NCI-H1092 treated with DMSO at 0.1 percent for 48 hours (cell line): ENCODE measurements at regions not wholly inside any gene's neighbourhood (a gene's known extent, or its start where the extent isn't known, plus 50 kb on each side); places are given as distances from the start of the nearest gene placed in this dataset.
"Not testable (repeated sequence)": the region's sequence is repeated elsewhere in the genome, so short reads cannot be mapped to it uniquely, and the experiment has no call there.

Source experiments
- DNase-seq: peaks from one replicate; lab custom pipeline; 2025; lab: John Stamatoyannopoulos, UW

DNA sequence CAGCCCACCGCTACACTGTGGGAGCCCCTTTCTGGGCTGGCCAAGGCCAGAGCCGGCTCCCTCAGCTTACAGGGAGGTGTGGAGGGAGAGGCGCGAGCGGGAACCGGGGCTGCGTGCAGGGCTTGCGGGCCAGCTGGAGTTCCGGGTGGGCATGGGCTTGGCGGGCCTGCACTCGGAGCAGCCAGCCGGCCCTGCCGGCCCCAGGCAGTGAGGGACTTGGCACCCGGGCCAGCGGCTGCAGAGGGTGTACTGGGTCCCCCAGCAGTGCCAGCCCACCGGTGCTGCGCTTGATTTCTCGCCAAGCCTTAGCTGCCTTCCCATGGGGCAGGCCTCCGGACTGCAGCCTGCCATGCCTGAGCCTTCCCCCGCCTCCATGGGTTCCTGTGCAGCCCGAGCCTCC lies 306.2 kb downstream of the PPP4R3C start:
- not testable (repeated sequence) for DNase-seq

DNA sequence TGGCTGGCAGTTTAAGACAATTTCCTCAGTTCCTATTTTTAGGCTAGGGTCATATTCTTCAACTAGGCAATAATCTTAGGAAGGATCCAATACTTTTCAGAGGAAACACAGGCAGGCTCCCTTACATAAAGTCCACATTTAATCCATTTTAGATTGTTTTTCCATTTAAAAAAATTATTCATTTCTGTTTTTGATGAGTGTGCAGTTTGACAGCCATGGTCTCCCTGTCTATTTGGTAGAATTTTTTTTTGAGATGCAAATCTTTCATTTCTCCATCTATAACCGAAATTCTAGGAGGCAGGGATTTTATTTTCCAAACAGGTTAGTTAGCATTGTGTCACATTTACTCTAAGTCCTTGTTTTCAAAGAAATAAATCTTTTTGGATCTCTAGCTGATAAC lies 326.8 kb downstream of the PPP4R3C start:
- no peak for DNase-seq

DNA sequence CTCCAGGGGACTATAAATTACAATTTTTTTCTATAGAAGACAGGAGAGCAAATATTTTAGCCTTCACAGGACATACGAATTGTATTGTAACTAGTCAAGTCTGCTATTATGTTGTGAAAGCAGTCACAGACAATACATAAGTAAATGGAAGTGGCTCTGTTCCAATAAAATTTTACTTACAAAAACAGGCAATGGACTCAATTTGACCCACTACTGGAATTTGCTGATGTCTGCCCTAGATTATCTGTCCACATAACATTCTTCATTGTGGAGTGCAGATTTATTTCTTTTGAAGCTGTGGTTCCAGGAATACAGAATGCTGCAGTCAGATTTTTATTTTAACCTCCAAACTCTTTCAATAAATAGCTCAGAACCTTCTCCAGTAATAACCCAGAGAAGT lies 330.3 kb downstream of the PPP4R3C start:
- DNase-seq = no peak

DNA sequence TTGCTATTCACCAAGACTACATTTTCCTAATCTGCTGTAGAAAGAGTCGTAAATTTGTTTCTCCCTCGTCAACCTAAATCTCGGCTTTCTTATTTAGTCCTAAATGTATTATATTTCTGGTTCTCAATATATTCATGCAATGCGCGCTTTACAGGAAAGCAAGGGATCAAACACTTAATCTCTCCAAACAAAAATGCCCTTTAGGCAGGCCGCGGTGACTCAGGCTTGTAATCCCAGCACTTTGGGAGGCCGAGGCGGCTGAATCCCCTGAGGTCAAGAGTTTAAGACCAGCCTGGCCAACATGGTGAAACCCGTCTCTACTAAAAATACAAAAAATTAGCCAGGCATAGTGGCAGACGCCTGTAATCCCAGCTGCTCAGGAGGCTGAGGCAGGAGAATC lies 376.0 kb downstream of the PPP4R3C start:
- not testable (repeated sequence) for DNase-seq

DNA sequence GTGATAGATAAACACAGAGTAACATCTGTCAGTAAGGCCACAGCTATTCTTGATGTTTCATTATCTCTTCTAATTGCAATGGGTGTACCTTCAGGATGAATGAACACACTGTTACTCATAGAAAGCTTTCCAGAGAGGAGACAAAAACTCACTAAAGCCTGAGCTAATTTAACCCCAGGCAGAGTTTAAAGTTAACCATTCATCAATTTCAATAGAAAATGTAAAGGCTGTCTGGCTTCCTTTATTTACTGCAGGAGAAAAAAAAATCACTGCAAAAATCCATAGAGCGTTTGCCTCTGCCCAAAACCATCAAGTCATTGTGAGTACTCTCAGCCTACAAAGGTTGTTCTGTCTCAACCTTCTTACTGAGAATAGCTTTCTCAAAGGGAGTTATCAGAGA lies 376.9 kb downstream of the PPP4R3C start:
- DNase-seq = no peak

DNA sequence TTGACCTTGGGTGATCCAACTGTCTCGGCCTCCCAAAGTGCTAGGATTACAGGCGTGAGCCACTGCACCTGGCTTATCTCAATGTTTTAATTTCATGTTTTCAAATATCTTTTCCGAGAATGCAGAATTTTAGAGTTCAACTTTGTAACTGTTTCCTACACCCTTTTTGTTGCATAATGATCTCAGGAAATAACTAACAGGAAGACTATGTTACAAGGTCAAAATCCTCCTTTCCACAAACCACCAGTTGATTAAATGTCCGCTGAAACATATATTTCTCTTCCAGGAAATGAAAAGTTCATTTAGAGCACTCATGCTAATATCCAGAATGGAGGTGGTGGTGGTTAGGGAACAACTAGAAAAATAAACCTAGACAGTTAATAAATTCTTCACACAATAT lies 377.8 kb downstream of the PPP4R3C start:
- no peak for DNase-seq

DNA sequence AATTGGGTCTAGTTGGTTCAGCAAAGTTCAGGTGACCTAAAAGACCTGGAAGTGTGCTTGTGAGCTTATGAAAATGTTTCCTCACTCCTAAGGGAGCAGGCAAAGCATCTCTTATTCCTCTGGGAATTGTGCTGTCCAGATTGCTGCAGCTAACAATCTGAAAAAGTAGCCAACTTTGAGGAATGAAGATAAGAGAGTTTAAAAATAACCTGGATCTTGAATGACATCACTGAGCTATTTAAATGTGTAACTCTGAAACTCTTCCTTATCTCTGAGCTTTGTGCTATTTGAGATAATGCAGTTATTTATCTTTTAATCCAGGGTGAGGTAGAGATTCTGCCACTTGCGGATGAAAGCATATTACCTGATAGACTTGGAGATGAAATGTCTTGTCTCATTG lies 384.8 kb downstream of the PPP4R3C start:
- no peak for DNase-seq

DNA sequence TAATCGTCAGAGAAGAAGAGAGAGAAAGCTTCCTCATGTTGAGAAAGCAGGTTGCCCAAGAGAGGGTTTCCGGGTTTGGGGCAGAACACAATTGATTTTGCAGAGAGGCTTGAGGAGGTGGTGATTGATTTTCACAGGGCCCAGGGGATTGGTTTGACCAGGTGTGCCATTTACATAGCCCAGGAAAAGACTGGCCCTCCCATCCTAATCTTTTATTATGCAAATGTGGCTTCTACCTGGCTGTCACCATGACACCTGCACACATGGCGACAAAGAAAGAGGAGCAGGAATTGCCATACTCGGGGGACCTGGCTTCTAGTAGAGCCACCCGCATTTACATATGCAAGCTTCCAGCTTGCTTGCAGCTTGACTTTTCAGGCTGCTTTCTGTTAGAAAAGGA lies 405.3 kb downstream of the PPP4R3C start:
- no peak for DNase-seq

DNA sequence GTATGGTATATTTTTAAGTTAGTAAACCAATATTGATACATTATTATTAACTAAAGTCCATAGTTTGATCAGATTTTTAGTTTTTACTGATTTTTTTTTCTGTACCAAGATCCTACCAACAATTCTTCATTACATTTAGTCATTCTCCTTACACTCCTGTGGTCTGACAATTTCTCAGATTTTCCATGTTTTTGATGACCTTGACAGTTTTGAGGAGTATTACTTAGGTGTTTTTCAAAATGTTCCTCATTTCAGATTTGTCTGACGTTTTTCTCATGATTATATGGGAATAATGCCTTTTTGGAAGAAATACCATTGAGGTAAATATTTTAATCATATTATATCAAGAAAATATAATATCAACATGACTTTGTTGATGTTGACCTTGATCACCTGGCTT lies 423.8 kb downstream of the PPP4R3C start:
- no peak for DNase-seq

DNA sequence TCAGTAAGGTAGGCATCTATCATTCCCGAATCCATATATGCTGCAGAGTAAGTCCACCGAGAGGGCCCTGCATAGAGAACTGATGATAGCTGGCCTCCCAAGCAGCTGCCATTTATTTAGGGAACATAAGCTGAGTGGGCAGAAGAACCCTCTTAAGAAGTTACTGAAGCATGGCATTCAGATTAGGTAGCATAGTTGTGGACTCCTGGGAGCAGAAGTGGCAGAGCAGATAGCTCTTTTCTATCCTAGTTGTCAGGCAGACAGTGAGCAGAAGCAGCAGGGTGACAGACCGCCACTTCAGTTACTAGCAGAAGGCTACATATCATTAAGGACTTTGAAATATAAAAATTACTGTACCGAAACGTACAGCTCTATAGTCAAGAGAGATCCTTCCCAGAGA lies 454.7 kb downstream of the PPP4R3C start:
- DNase-seq = no peak

DNA sequence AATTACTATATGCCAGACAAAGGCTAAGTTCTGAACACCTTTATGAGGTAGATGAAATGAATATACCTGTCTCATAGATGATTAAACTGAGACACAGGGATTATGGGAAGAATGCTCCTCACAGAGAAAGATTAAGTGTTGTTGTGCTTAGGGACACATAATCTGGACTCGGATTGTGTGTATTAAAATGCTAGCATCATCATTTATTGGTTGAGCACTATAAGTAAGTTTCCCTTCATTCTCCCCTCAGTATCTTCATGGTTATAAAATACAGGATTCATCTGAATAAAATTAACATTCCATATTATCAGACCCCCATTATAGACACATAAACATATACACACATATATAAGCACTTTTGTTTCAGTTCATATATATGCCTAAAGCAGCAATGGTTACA lies 463.5 kb downstream of the PPP4R3C start:
- DNase-seq = no peak

DNA sequence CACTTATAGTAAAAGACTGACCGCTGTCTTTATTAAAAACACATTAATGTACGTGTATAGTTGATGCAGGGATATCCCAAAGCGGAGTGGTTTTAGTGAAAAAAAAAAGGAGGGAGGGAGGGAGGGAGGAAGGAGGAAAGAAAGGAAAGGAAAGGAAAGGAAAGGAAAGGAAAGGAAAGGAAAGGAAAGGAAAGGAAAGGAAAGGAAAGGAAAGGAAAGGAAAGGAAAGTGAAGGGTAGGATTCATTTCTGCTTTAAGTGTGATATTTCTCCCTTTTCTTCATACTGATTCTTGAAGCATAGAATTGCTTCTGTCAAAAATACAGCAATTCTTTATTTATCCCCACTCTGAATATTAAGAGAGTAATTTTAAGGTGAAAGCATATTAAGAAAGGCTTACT lies 504.9 kb downstream of the PPP4R3C start:
- no peak for DNase-seq

DNA sequence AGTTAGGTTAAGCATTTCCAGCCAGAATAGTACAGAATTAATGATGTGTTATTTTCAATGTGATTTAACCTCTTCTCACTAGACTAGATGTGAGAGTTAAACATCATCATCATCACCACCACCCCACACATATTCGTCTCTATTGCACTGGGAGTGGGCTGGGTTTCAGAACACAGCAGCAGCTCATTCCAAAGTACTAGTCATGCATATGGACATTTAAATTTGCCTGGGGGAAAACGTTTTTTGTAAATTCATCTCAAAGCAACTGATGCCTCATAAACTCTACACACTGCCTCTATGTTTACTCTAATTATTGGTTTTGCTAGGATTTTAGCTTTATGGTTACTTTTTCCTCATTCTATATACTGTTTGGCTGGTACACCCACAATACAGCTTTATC lies 509.1 kb downstream of the PPP4R3C start:
- no peak for DNase-seq

DNA sequence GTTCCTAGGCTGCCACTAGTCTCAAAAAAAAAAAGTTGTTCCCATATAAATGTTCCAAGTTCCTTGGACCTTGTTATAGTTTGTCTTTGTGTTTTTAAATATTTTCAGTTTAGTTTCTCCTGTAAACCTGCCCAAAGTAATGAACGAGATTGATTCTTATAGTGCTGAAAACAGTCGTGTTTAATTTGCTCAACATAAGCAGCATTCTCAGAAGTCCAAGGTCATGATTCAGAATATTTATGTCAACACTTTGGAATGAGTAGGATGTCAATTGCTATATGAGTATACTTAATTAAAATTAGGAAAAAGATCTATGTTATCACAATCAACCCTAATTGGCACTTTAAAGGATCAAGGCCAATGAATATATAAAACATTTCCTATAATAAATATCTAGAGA lies 510.9 kb downstream of the PPP4R3C start:
- DNase-seq = no peak

DNA sequence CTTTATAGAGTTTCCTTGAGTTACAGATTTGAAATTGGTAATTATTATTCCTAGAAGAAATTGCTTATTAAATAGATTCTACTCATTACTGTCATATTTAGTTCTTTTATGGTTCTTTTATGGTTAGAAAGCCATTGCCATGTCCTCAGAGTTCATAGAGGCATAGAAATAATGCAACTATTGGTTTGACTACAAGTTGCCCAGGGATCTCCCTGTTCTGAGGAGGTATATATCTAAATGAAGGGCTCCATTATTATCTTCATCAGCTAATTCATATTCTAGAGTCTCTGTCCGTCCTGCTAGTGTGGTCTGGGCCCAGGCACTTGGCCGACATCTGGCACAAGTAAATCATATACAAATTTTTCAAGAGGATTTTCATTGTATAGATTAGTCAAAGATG lies 535.7 kb downstream of the PPP4R3C start:
- DNase-seq = no peak

DNA sequence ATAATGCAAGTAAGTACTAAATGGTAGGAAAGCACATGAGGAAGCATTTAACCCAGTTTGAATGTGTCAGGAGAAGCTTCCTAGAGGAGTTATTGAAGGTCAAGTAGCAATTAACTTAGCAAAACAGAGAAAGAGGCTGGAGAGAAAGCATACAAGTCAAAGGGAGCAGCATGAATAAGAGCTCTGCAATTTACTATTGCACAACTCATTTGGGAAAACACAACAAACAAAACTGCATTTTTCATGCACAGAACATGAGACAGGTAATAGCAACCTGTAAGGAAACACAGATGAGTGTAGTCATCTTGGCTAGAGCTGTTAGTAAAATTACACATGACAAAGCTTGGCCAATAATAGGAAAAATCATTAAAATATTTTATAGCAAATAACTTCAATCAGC lies 538.1 kb downstream of the PPP4R3C start:
- DNase-seq = no peak

DNA sequence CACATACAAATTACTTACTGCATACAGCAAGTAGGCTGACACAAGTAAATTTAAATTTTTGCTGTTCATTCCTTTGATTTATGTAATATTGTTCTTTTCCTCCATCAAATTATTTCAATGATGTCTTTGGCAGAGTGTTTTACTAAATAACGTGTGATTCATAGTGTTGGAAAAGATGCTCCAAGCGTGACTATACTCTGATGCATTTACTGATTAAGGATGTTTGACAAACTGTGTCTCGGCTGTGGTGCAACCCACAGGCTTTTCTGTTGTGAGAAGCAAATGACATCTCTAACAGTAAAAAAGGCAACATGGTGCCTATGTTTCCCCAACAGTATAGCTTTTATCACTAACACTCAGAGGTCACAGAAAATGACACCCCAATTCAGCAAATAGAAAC lies 540.9 kb downstream of the PPP4R3C start:
- DNase-seq = no peak

DNA sequence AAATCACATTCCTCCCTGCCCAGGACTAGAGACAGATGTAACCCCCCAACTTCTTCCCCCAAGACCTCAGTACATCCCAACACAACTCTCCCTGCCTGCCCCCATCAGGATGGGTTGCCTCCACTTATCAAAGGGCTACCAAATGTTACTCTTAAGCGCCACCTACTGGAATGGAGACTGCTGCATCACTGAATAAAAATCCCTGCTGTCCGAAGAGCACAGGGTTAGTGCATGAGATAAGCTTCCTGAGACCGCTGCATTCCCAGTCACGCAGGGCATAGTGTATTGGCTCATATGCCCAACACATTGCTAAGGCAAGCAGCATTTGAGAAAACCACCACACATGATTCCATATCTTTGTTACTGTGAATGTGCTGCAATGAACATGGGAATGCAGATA lies 544.5 kb downstream of the PPP4R3C start:
- DNase-seq = no peak

DNA sequence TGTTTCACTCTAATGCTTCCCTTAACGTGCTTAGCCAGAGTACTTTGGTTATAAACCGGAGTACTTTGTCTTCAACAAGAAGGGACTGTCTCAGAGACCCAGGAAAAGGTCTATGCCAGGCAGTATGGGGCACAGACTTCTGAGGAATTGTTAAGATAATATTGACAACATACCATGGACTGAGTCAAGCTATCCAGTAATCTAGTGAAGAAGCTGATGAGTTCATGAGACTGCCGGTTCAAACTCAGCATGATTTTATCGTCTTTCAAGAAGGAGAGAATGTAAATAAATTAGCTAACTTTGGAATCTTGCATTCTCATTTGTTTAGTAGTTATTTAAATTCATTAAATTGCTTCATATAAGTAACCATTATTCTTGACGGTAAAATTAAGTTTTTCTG lies 546.1 kb downstream of the PPP4R3C start:
- no peak for DNase-seq

DNA sequence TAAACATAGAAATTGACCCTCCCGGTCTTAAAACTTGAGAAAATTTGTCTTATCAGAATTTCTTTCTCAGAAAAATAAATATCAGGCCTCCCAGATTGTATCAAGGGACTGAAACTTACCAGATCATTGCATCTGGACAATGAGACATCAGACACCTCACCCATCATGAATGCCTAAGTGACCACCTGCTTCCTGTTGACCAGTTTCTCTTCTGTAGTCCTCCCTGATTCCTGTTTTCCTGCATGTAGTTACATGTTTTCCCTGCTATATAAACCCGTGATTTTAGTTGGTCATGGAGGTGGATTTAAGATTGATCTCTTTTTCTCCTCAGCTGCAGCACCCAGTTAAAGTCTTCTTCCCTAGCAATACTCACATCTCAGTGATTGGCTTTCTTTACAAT lies 548.1 kb downstream of the PPP4R3C start:
- no peak for DNase-seq

DNA sequence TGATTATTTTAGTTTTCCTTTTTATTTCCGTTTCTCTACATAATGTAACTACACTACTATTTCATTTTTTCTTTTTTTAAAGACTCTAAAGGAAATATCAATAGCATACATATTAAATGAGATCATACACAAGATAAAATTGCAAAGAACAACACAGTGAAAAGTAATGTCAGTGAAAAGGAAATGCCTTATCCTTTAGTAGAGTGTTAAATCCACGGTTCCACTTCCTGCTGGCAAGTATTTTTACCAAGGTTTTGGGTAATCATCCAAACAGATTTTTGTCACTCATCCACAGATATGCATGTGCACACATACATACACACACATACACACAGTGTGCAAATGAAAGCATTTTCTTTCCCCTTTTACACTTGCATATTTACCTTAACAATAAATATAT lies 548.9 kb downstream of the PPP4R3C start:
- no peak for DNase-seq

DNA sequence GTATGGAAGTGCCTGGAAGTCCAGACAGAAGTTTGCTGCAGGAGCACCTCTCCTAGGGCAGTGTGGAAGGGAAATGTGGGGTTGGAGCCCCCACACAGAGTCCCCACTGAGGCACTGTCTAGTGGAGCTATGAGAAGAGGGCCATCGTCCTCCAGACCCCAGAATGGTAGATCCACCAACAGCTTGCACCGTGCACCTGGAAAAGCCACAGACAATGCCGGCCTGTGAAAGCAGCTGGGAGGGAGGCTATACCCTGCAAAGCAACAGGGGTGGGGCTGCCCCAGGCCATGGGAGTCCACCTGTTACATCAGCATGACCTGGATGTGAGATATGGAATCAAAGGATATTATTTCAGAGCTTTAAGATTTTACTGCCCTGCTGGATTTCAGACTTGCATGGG lies 551.4 kb downstream of the PPP4R3C start:
- DNase-seq = not testable (repeated sequence)

DNA sequence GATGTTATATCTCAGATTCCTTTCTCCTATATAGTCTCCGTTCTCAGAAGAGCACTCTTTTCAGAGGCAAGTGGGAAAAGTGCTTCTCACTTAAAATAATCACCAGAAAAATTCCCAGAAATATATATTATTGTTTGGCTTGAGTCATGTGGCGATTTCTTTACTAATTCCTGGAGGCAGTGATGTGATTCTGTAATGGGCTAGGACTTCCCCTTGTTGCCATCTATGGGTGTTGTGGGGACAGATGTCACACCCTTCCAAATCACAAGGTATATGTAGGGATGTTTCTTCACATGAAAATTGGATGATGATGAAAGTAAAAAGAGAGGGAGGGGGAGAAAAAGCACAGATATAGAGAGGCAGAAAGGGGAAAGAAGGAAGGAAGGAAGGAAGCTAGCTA lies 553.4 kb downstream of the PPP4R3C start:
- DNase-seq = no peak

DNA sequence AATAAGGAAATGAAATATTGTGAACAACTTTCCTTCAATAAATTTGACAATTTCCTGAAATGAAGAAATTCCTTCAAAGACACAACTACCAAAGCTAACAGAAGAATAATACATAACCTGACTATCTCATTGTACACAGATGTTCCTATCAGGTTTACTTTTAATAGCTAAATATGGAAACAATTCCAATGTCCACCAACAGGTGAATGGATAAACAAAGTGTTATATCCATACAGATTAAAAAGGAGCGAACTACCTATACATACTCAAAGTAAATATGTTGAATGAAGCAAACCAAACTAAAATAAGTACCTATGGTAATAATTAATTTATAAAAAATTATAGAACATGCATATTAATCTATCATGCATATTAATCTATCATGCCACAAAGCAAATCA lies 554.9 kb downstream of the PPP4R3C start:
- no peak for DNase-seq

DNA sequence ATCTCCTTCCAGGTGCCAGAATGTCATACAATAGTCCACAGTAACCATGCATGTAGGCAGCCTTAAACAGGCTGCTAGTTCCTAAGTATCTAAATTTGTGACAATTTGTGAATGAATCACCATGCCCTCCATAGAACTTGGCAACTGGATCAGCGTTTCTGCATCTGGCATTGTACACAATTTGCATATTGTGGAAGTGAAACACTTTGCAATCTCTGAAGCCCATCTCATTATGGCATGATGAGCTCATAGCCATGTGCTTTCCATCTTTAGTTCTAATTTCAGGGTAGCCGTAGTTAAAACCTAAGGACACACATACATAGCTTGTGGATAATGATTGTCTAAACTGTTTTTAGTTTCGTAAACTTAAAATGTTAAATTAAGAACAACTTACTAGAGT lies 573.6 kb downstream of the PPP4R3C start:
- no peak for DNase-seq
